GM06990 (cell line): ENCODE measurements at regions not wholly inside any gene's neighbourhood (a gene's known extent, or its start where the extent isn't known, plus 50 kb on each side); places are given as distances from the start of the nearest gene placed in this dataset.

ENCODE experiments used
- DNase-seq: peaks from one replicate; pipeline ENCODE4 v3.0.0-alpha.2; 2011; ENCODE audit not compliant: insufficient read length; ENCODE audit errors: extremely low read depth
- H3K27me3 ChIP-seq: replicated peaks from 2 replicates; pipeline ENCODE4 v1.6.0; 2011; ENCODE audit warnings: low read length; ENCODE audit not compliant: control insufficient read depth, insufficient read depth
- H3K36me3 ChIP-seq: 2 replicates; pipeline ENCODE4 v1.5.1; 2011; ENCODE audit warnings: low read length; ENCODE audit not compliant: control insufficient read depth, insufficient read depth
- H3K4me3 ChIP-seq: replicated peaks from 2 replicates; pipeline ENCODE4 v1.5.1; 2011; ENCODE audit warnings: low read depth, mild to moderate bottlenecking, control low read depth, low read length
- CTCF ChIP-seq: IDR thresholded peaks from 2 replicates; pipeline ENCODE4 v1.5.1; 2011; ENCODE audit warnings: low read length, control low read depth, mild to moderate bottlenecking, inconsistent platforms; ENCODE audit not compliant: insufficient read depth, poor library complexity, severe bottlenecking

- TF ChIP-seq CTCF: no peak
- no peaks in the 10 kb centered on the region for H3K36me3 ChIP-seq
- no peak overlapping the region for H3K4me3 ChIP-seq
- no peak for DNase-seq
- no peaks in the 10 kb centered on the region; the same call in 1 of the 2 replicates for H3K27me3 ChIP-seq
Observed at GRCh38 chr1:90486996-90487395, 230.1 kb downstream of the BARHL2 start.

- Histone ChIP-seq H3K36me3 (no peaks in the 10 kb centered on the region), H3K4me3 (no peak overlapping the region), H3K27me3 (no peaks in the 10 kb centered on the region; the same call in 1 of the 2 replicates)
- no peak for TF ChIP-seq CTCF
- DNase-seq: no peak
Observed at GRCh38 chr1:90486134-90486824, 230.8 kb downstream of the BARHL2 start.

- H3K4me3 ChIP-seq: no peak overlapping the region
- H3K36me3 ChIP-seq: no peaks in the 10 kb centered on the region
- no peak for TF ChIP-seq CTCF
- DNase-seq: no peak
- no peaks in the 10 kb centered on the region for H3K27me3 ChIP-seq
Observed at GRCh38 chr1:90480271-90480835, 236.7 kb downstream of the BARHL2 start.

GRCh38 chr1:90476994-90477393 lies 240.1 kb downstream of the BARHL2 start:
- H3K36me3 ChIP-seq: no peaks in the 10 kb centered on the region
- no peaks in the 10 kb centered on the region for H3K27me3 ChIP-seq
- no peak overlapping the region for H3K4me3 ChIP-seq
- TF ChIP-seq CTCF: no peak
- no peak for DNase-seq

- Histone ChIP-seq H3K27me3 (no peaks in the 10 kb centered on the region), H3K36me3 (no peaks in the 10 kb centered on the region), H3K4me3 (no peak overlapping the region)
- no peak for TF ChIP-seq CTCF
- DNase-seq: no peak
Observed at GRCh38 chr1:90476411-90476810, 240.7 kb downstream of the BARHL2 start.
